A673 (cell line): ENCODE measurements at regions not wholly inside any gene's neighbourhood (a gene's known extent, or its start where the extent isn't known, plus 50 kb on each side); places are given as distances from the start of the nearest gene placed in this dataset.

Source experiments
- BruUV-seq: library from RNA; stranded (reverse); fragments of 400-500 nt; replicated peaks from 2 replicates; lab custom pipeline; 2021; lab: Mats Ljungman, UMichigan
- CTCF ChIA-PET: fragments of 300-600 bp; sonication (Branson Sonifier 250); formaldehyde crosslinking; loops from one replicate; lab custom pipeline; 2022; ENCODE audit warnings: antibody characterized with exemption; lab: Charles Lee
- POLR2A ChIA-PET: fragments of 300-600 bp; sonication (Branson Sonifier 250); formaldehyde crosslinking; loops from one replicate; lab custom pipeline; 2022; ENCODE audit warnings: antibody characterized with exemption; ENCODE audit not compliant: low non-redundant PET; lab: Charles Lee
- DNase-seq: peaks from one replicate; pipeline ENCODE4 v3.0.0-alpha.2; 2015; ENCODE audit warnings: low spot score
- H3K27ac ChIP-seq: fragments of 200-600 bp; sonication (generic); 2 replicates; pipeline ENCODE4 v1.5.1; 2016; ENCODE audit warnings: mixed run types, low read depth, mild to moderate bottlenecking, mixed read lengths, antibody characterized with exemption, low read length; ENCODE audit not compliant: poor library complexity, severe bottlenecking
- H3K27me3 ChIP-seq: fragments of 200-600 bp; sonication (generic); replicated peaks from 2 replicates; pipeline ENCODE4 v1.6.1; 2017; ENCODE audit warnings: mixed run types, low read depth, mild to moderate bottlenecking, mixed read lengths, antibody characterized with exemption, low read length; ENCODE audit not compliant: insufficient read depth, poor library complexity
- H3K36me3 ChIP-seq: fragments of 200-600 bp; sonication (generic); 2 replicates; pipeline ENCODE4 v1.6.1; 2016; ENCODE audit warnings: mixed run types, mild to moderate bottlenecking, mixed read lengths, antibody characterized with exemption, low read length; ENCODE audit not compliant: insufficient read depth, poor library complexity, severe bottlenecking
- H3K4me1 ChIP-seq: fragments of 200-600 bp; sonication (generic); 2 replicates; pipeline ENCODE4 v1.6.1; 2017; ENCODE audit warnings: mixed run types, mild to moderate bottlenecking, mixed read lengths, antibody characterized with exemption, low read length; ENCODE audit not compliant: insufficient read depth, poor library complexity, severe bottlenecking
- H3K4me3 ChIP-seq: fragments of 200-600 bp; sonication (generic); 2 replicates; pipeline ENCODE4 v1.5.1; 2016; ENCODE audit warnings: low read depth, mixed run types, mild to moderate bottlenecking, mixed read lengths, low read length; ENCODE audit not compliant: poor library complexity, severe bottlenecking
- H3K9me3 ChIP-seq: fragments of 200-600 bp; sonication (generic); 2 replicates; pipeline ENCODE4 v1.6.1; 2016; ENCODE audit warnings: mixed run types, low read depth, mild to moderate bottlenecking, mixed read lengths, antibody characterized with exemption, low read length; ENCODE audit not compliant: poor library complexity, severe bottlenecking
- EZH2 ChIP-seq: fragments of 200-600 bp; sonication (generic); IDR thresholded peaks from 2 replicates; pipeline ENCODE4 v1.6.1; 2017; ENCODE audit warnings: borderline replicate concordance, low read depth, mild to moderate bottlenecking, mixed read lengths, antibody characterized with exemption, low read length; ENCODE audit not compliant: poor library complexity, severe bottlenecking
- intact Hi-C: fragments of 100-400 bp; cut with micrococcal nuclease; formaldehyde crosslinking; loops from one replicate; pipeline ENCODE4 v1.10.0; 2022; ENCODE audit not compliant: unreplicated experiment
- TF ChIP-seq, protein P1 (sequence below): fragments of 300-800, 200-600 bp; sonication (generic); conservative IDR thresholded peaks from 2 replicates; pipeline ENCODE4 v1.5.1; 2017; ENCODE audit warnings: low read depth, mild to moderate bottlenecking, antibody characterized with exemption, low read length, moderate library complexity, mixed read lengths

DNA sequence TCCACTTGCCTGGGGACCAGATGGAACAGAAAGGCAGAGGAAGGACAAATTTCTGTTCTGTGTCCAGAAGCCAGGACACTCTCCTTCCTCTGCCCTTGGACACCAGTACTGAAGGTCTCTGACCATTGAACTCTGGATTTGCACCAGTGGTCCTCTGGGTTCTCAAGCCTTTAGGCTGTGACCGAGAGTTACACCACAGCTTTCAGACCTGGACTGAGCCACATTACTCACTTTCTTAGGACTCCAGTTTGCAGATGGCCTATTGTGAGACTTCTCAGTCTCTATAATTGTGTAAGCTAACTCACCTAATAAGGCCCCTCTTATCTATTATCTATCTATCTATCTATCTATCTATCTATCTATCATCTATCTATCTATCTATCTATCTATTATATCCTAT, 295.3 kb upstream of the GALNTL6 start:
- H3K36me3 ChIP-seq: no peaks in the 10 kb centered on the region
- H3K9me3 ChIP-seq: no peaks in the 10 kb centered on the region
- ChIA-PET POLR2A (no interaction called here), CTCF (no interaction called here)
- no peaks in the 10 kb centered on the region for H3K27me3 ChIP-seq
- no peak for DNase-seq
- no TSS peak for BruUV-seq
- TF ChIP-seq EZH2: no peak
- TF ChIP-seq, protein P1, sequence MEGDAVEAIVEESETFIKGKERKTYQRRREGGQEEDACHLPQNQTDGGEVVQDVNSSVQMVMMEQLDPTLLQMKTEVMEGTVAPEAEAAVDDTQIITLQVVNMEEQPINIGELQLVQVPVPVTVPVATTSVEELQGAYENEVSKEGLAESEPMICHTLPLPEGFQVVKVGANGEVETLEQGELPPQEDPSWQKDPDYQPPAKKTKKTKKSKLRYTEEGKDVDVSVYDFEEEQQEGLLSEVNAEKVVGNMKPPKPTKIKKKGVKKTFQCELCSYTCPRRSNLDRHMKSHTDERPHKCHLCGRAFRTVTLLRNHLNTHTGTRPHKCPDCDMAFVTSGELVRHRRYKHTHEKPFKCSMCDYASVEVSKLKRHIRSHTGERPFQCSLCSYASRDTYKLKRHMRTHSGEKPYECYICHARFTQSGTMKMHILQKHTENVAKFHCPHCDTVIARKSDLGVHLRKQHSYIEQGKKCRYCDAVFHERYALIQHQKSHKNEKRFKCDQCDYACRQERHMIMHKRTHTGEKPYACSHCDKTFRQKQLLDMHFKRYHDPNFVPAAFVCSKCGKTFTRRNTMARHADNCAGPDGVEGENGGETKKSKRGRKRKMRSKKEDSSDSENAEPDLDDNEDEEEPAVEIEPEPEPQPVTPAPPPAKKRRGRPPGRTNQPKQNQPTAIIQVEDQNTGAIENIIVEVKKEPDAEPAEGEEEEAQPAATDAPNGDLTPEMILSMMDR: no peak
- H3K27ac ChIP-seq: no peak overlapping the region
- no peaks in the 10 kb centered on the region for H3K4me1 ChIP-seq
- H3K4me3 ChIP-seq: no peak overlapping the region
- intact Hi-C loops: no loop called here

DNA sequence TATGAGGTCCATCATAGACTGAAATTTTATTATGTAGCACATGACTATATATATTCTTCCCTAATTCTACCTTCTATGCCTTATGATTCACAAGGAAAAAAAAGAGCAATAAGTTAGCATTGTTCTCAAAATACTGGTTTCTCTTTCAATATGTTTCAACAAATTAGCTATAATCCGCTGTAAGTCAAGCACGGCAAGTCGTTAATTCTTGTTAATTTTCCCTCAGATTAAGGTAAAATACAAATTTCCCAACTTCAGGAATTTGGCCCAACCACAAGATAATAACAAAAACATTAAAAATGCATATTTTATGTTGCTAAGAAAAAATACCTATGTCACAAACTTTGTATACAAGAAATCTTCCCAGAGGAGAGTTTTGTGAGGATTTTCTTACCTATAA, 296.5 kb upstream of the GALNTL6 start:
- H3K36me3 ChIP-seq: no peaks in the 10 kb centered on the region
- no peaks in the 10 kb centered on the region for H3K27me3 ChIP-seq
- TF ChIP-seq EZH2: no peak
- TF ChIP-seq, protein P1: no peak
- no peak for DNase-seq
- intact Hi-C loops: no loop called here
- H3K4me1 ChIP-seq: no peaks in the 10 kb centered on the region
- BruUV-seq: no TSS peak
- H3K9me3 ChIP-seq: no peaks in the 10 kb centered on the region
- no peak overlapping the region for H3K4me3 ChIP-seq
- ChIA-PET CTCF (no interaction called here), POLR2A (no interaction called here)
- H3K27ac ChIP-seq: no peak overlapping the region

DNA sequence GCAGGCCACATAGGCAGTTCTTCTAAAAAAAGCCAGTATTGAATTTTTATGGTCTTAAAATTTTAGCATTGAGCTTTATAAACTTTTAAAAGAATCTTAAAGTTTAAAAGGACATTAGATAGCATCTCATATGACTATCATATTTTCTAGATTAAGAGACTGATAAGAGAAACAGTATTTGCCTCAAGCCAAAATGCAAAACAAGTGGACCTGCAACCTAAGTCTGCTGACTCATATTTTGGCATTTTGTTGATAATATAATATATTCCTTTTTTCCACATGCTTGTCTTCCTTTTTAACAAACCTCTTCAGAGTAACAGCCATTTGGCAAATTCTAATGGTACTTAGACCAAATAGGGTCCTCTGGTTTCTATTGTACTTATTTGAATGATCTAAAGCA, 328.5 kb upstream of the GALNTL6 start:
- DNase-seq: no peak
- no peaks in the 10 kb centered on the region for H3K9me3 ChIP-seq
- H3K27me3 ChIP-seq: no peaks in the 10 kb centered on the region
- H3K4me3 ChIP-seq: no peak overlapping the region
- no peaks in the 10 kb centered on the region for H3K36me3 ChIP-seq
- ChIA-PET CTCF (no interaction called here), POLR2A (no interaction called here)
- no TSS peak for BruUV-seq
- no peak overlapping the region for H3K27ac ChIP-seq
- intact Hi-C loops: no loop called here
- TF ChIP-seq, protein P1: no peak
- no peaks in the 10 kb centered on the region for H3K4me1 ChIP-seq
